Activated CD4-positive, alpha-beta memory T cell treated with anti-CD3 and anti-CD28 coated beads, Interleukin-2, amount 10 ng/mL, durations not matched to agents 7 days and 5 days (primary cell): ENCODE measurements at regions not wholly inside any gene's neighbourhood (a gene's known extent, or its start where the extent isn't known, plus 50 kb on each side); places are given as distances from the start of the nearest gene placed in this dataset.

Source experiments
- CTCF ChIA-PET: fragments of 350-600 bp; sonication (Branson Sonifier 250); formaldehyde crosslinking; loops from one replicate; lab custom pipeline; 2021; ENCODE audit warnings: antibody characterized with exemption, inconsistent platforms; lab: Charles Lee
- POLR2A ChIA-PET: fragments of 350-600 bp; sonication (Branson Sonifier 250); formaldehyde crosslinking; loops from one replicate; lab custom pipeline; 2021; ENCODE audit warnings: antibody characterized with exemption; lab: Charles Lee
- DNase-seq: peaks from one replicate; pipeline ENCODE4 v3.0.0-alpha.2; 2020
- H3K27ac Mint-ChIP-seq: one replicate; pipeline ENCODE4 v1.8.0; 2021; ENCODE audit warnings: mild to moderate bottlenecking, mixed read lengths
- H3K27me3 Mint-ChIP-seq: one replicate; pipeline ENCODE4 v1.8.0; 2021; ENCODE audit warnings: mixed read lengths
- H3K36me3 Mint-ChIP-seq: one replicate; pipeline ENCODE4 v1.8.0; 2021; ENCODE audit warnings: low read depth, mixed read lengths
- H3K4me1 Mint-ChIP-seq: one replicate; pipeline ENCODE4 v1.8.0; 2021; ENCODE audit warnings: mixed read lengths
- H3K4me3 Mint-ChIP-seq: one replicate; pipeline ENCODE4 v1.8.0; 2021; ENCODE audit warnings: mild to moderate bottlenecking, mixed read lengths
- H3K9me3 Mint-ChIP-seq: one replicate; pipeline ENCODE4 v1.8.0; 2021; ENCODE audit warnings: mixed read lengths

DNA sequence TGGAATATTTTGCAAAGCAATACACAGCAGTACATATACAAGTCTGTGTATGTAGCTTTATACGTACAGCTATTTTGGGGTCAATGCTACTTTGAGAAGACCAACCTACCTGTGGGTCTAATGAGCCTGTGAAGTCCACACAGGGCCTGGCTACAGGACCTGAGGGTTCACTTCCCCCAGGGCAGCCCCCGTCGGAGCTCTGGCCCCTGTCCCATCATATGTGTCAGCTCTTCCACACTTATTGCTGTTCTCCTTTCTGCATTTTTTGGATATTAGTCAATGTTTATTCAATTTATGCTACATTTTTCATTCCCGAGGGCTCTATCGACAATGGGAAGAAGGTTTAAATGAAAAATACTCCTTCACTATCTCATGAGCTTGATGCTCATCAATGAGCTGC lies 1473.6 kb downstream of the BRD1 start:
- CTCF ChIA-PET = no interaction called here
- POLR2A ChIA-PET = no interaction called here
- DNase-seq = no peak
- H3K4me1 Mint-ChIP-seq = no peaks in the 10 kb centered on the region
- no peak overlapping the region for H3K27ac Mint-ChIP-seq
- H3K27me3 Mint-ChIP-seq = no peaks in the 10 kb centered on the region
- H3K9me3 Mint-ChIP-seq = no peaks in the 10 kb centered on the region
- no peaks in the 10 kb centered on the region for H3K36me3 Mint-ChIP-seq
- H3K4me3 Mint-ChIP-seq = no peak overlapping the region

DNA sequence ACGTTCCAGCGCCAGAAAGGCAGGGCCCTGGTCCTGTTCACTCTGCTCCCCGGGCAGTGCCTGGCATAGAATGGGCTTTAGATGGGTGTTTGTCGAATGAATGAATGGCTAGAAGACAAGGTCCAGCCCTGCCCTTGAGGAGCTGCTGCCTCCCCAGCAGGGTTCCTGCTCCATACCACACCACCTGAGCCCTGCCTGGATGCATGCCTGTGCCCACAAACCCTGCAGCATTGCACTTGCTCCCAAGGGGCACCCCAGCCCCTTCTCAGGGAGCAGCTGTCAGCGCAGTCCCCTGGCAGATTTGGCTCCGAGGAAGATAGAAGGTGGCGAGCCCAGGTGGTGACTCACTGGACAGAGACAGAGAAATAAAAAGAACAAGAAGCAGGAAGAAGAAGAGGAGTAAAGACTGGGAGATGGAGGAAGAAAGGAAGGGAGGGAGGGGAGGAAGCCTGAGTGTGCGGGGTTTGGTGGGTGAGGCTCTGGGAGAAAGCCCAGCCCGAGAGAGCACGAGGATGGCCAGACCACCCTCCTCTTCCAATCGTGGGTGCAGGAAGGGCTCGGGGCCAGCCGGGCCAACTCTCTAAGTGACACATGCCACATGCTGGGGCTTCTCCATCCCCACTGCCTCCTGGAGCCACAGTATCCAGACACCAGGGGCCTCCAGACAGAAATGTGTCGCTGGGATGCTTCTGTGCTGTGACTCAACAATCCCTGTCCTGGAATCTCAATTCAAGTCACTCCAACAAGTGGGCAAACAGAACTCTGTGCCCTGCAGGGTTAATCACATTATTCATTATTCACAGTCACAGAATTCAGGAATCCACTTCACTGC lies 1474.3 kb downstream of the BRD1 start:
- CTCF ChIA-PET = no interaction called here
- Mint-ChIP-seq H3K27me3 (no peaks in the 10 kb centered on the region), H3K9me3 (no peaks in the 10 kb centered on the region), H3K4me1 (no peaks in the 10 kb centered on the region), H3K36me3 (no peaks in the 10 kb centered on the region), H3K27ac (no peak overlapping the region), H3K4me3 (no peak overlapping the region)
- POLR2A ChIA-PET = no interaction called here
- no peak for DNase-seq

DNA sequence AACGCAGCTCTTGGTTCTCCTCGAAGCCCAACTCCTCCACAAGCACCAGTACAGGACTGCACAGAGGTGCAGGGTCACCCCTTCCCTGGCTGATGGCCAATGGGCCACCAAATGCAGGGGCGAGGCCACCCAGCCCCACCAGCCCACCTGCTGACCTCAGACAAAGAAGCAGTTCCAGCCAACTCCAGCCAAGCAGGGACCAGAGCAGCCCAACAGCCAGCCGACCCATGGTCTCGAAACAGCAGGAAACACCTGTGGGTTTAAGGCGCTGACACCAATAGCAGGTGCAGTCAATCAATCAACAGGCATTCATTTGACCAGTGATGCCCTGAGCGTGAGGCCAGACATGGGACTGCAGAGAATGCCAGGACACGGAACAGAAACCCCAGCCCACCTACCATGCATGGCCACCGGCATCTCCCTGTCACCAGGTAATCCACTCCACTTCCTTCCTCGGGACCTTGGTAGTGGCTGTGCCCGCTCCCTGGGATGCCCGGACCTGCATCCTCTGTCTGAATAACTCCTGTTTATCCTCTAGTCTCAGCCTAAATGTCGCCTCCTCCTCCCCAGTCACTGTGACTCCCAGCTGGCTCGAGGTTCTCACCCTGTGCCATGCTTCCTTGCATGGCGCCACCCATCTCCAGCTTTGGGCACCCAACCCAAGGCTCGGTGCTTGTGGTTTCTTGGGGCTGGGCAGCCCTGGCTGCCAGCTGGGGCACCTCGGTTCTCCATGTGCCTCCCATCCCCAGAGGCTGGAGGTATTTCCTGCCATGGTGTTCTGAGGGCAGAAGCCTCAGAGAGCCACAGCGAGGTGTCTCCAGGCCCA lies 1475.4 kb downstream of the BRD1 start:
- H3K27me3 Mint-ChIP-seq = no peaks in the 10 kb centered on the region
- H3K4me1 Mint-ChIP-seq = no peaks in the 10 kb centered on the region
- CTCF ChIA-PET = no interaction called here
- no peak overlapping the region for H3K27ac Mint-ChIP-seq
- H3K9me3 Mint-ChIP-seq = no peaks in the 10 kb centered on the region
- no peak overlapping the region for H3K4me3 Mint-ChIP-seq
- H3K36me3 Mint-ChIP-seq = no peaks in the 10 kb centered on the region
- no peak for DNase-seq
- POLR2A ChIA-PET = no interaction called here

DNA sequence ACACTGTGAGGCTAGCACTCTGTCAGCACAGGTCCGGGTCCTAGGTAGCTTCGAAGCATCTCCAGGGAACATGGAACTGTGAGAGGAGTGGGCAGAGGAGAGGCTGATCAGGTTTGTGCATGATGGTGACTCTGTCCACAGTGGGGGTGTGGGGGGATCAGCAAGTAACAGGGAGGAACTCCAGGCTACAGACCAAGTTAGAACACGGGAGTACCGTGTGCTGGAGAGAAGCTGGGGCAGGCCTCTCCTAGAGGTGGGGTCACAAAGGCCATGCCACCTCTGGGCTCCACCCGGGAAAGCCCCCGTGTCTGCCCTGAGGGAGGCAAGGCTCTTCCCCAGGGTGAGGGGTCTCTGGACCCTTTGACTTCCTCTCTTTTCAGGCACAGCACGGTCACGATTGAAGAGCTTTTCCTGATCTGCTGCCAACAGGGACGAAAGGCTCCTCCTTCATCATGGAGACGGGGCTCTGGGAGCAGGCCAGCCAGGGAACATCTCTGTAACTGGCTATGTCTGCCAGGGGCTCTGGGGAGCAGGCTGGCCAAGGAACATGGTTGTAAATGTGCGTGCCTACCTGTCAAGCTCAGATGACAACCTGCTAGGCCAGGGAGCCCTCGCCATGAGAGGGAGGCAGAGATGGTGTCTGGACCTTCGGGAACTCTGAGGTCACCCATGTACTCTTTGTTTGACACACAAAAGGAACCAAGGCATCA lies 1476.1 kb downstream of the BRD1 start:
- ChIA-PET CTCF (no interaction called here), POLR2A (no interaction called here)
- H3K4me1 Mint-ChIP-seq = no peaks in the 10 kb centered on the region
- no peaks in the 10 kb centered on the region for H3K27me3 Mint-ChIP-seq
- no peaks in the 10 kb centered on the region for H3K9me3 Mint-ChIP-seq
- no peak overlapping the region for H3K27ac Mint-ChIP-seq
- no peak for DNase-seq
- no peak overlapping the region for H3K4me3 Mint-ChIP-seq
- H3K36me3 Mint-ChIP-seq = no peaks in the 10 kb centered on the region

DNA sequence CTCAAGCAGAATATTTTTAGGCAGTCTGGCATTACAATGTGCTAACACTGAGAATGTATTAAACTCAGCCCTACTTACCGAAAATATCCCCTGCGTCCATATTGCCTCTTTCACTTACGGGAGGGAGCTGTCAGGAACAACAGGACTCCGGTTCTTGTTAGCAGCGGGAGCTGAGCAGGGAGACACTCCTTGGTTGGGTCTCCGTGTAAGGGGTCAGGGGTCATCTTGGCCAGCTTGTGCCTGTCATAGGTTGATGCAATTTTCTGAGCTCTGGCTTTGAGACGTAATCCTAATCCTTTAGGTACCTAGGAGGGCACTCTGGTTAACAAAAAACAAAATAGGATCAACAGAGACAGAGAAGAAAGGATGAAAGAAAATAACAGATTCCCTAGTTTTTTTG lies 1477.2 kb downstream of the BRD1 start:
- no peak for DNase-seq
- CTCF ChIA-PET = no interaction called here
- Mint-ChIP-seq H3K36me3 (no peaks in the 10 kb centered on the region), H3K4me3 (no peak overlapping the region), H3K27me3 (no peaks in the 10 kb centered on the region), H3K4me1 (no peaks in the 10 kb centered on the region), H3K9me3 (no peaks in the 10 kb centered on the region), H3K27ac (no peak overlapping the region)
- POLR2A ChIA-PET = no interaction called here

DNA sequence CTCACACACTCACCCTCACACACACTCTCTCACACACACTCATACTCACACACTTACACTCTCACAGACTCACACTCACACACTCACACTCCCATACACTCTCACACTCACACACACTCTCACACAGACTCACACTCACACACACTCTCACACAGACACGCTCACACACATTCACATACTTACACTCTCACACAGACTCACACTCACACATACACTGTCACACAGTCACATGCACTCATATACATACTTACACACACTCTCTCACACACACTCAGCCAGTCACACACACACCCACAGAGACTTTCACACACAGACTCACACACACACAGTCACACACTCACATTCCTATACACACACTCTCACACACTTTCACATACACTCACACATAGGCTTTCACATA lies 1478.8 kb downstream of the BRD1 start:
- no peak for DNase-seq
- Mint-ChIP-seq H3K27me3 (no peaks in the 10 kb centered on the region), H3K9me3 (no peaks in the 10 kb centered on the region), H3K4me3 (no peak overlapping the region), H3K27ac (no peak overlapping the region), H3K4me1 (no peaks in the 10 kb centered on the region), H3K36me3 (no peaks in the 10 kb centered on the region)
- POLR2A ChIA-PET = no interaction called here
- CTCF ChIA-PET = no interaction called here

DNA sequence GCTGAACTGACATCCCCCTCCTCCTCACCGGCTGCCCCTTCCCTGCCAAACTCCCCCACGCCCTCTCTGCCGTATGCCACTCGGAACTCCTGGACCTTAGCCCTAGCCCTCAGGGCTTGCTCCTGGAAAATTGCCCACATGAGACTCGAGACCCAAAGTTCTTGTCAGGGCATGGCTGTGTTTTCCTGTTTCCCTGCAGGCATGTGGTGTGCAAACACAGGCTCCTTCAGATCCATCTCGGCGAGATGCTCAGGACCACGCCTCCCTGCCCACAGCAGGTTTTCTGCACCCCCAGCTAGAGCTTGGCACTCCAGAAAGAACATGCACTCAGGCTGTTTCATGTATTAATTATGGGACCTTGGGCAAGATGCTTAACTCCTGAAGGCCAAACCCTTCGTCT lies 1480.4 kb downstream of the BRD1 start:
- Mint-ChIP-seq H3K9me3 (no peaks in the 10 kb centered on the region), H3K36me3 (no peaks in the 10 kb centered on the region), H3K27me3 (no peaks in the 10 kb centered on the region), H3K4me3 (no peak overlapping the region), H3K27ac (no peak overlapping the region), H3K4me1 (no peaks in the 10 kb centered on the region)
- POLR2A ChIA-PET = no interaction called here
- CTCF ChIA-PET = no interaction called here
- no peak for DNase-seq

DNA sequence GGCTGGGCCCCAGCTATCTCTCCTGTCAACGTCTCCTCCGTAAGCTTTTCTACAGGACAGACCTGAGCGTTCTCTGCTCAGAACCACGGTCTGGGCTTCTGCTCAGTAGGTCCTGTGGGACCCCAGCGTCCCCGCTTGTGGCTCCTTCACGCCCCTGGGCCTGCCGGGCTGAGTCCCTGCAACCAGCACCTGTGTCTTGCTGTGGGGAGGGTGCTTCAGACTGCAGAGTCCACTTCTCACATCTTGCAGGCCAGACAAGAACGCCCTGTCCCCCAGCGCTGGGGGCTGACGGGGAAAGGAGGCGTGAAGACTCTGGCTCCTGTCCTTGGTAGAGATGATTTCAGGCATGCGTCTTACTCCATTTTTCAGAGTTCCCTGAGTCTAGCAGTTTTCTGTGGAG lies 1480.8 kb downstream of the BRD1 start:
- Mint-ChIP-seq H3K9me3 (no peaks in the 10 kb centered on the region), H3K27me3 (no peaks in the 10 kb centered on the region), H3K27ac (no peak overlapping the region), H3K4me3 (no peak overlapping the region), H3K36me3 (no peaks in the 10 kb centered on the region), H3K4me1 (no peaks in the 10 kb centered on the region)
- POLR2A ChIA-PET = no interaction called here
- CTCF ChIA-PET = no interaction called here
- DNase-seq = no peak

DNA sequence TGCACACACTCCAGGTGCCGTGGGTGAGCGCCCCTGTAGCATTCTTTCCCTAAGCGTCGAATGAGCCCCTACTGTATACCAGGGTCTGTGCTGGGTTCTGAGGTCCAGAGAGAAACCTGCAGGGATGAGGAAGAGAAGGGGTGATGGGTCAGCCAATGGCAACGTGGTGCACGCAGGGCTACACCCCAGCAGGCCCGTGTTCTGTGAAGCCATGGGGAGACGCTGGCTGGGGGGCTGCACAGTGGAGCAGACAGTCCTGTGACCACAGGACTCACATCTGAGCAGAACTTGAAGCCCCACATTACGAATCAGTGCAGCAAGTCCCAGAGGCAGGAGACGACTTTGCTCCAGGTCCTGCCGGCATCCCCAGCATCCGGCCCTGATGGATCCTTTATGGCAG lies 1481.4 kb downstream of the BRD1 start:
- Mint-ChIP-seq H3K36me3 (no peaks in the 10 kb centered on the region), H3K4me3 (no peak overlapping the region), H3K4me1 (no peaks in the 10 kb centered on the region), H3K27ac (no peak overlapping the region), H3K9me3 (no peaks in the 10 kb centered on the region), H3K27me3 (no peaks in the 10 kb centered on the region)
- ChIA-PET POLR2A (no interaction called here), CTCF (no interaction called here)
- no peak for DNase-seq

DNA sequence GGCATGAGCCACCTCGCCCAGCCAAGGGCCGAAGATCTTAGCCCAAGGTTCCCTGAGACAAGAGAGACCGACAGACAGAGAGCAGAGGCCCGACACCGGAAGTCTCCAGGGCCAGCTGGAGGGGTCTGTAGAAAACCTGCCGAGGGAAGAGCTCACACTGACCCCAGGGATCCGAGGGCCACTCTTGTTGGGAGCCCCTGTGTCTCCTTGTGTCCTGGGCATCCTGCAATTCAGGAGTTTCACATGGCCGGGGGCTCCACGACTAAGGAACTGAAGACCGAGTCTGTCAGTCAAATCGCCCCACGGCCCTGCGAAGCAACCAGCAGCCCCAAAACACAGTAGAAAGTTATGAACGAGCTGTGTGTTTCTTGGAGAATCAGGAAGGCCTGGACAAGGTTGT lies 1482.0 kb downstream of the BRD1 start:
- no peak for DNase-seq
- Mint-ChIP-seq H3K27ac (no peak overlapping the region), H3K9me3 (no peaks in the 10 kb centered on the region), H3K4me1 (no peaks in the 10 kb centered on the region), H3K27me3 (no peaks in the 10 kb centered on the region), H3K36me3 (no peaks in the 10 kb centered on the region), H3K4me3 (no peak overlapping the region)
- POLR2A ChIA-PET = no interaction called here
- CTCF ChIA-PET = no interaction called here

DNA sequence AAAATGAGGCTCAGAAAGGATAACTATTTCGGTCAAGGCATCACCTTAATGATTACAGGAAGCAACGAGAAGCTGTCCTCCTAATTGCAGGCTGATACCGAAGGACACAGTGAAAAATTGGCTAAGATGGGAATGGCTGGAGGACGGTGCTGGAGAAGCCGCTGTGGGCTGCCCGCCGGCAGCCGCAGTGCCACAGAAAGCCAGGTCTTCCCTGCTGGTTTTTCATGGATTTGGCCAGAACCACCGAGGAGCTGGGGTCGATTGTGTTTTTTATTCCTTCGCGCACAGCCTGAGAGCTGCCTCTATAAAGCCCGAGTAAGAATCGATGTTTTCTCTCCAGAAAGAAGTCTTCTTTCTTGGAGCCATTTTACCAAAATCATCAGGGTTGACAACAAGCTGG lies 1484.2 kb downstream of the BRD1 start:
- CTCF ChIA-PET = no interaction called here

DNA sequence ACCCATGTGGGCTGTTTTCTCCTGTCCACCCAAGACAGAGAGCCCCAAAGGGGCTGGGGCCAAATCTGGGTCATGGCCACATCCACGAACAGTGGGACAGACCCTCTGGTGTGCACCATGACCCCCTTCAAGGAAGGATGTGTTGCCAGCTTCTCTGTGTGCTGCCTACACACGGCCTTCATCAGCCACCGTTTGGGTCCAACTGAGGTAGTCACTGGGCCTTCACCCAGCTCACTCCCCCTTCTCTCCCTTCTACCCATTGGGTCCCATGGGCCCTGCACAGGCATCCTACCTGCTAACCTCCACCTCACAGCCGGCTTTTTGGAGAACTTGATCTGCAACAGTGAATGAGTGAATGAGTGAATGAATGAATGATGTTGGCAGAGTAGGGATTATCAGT lies 1484.9 kb downstream of the BRD1 start:
- ChIA-PET CTCF (no interaction called here), POLR2A (no interaction called here)
- H3K4me1 Mint-ChIP-seq = no peaks in the 10 kb centered on the region
- no peaks in the 10 kb centered on the region for H3K36me3 Mint-ChIP-seq
- H3K9me3 Mint-ChIP-seq = peaks cover 3% of the 10 kb centered on the region
- no peaks in the 10 kb centered on the region for H3K27me3 Mint-ChIP-seq
- no peak overlapping the region for H3K27ac Mint-ChIP-seq
- DNase-seq = no peak
- H3K4me3 Mint-ChIP-seq = no peak overlapping the region

More for the DNA sequence above, 1484.2 kb downstream of the BRD1 start:
- Mint-ChIP-seq H3K27me3 (no peaks in the 10 kb centered on the region), H3K36me3 (no peaks in the 10 kb centered on the region), H3K27ac (no peak overlapping the region), H3K4me1 (no peaks in the 10 kb centered on the region), H3K9me3 (no peaks in the 10 kb centered on the region), H3K4me3 (no peak overlapping the region)
- DNase-seq = no peak
- POLR2A ChIA-PET = no interaction called here

DNA sequence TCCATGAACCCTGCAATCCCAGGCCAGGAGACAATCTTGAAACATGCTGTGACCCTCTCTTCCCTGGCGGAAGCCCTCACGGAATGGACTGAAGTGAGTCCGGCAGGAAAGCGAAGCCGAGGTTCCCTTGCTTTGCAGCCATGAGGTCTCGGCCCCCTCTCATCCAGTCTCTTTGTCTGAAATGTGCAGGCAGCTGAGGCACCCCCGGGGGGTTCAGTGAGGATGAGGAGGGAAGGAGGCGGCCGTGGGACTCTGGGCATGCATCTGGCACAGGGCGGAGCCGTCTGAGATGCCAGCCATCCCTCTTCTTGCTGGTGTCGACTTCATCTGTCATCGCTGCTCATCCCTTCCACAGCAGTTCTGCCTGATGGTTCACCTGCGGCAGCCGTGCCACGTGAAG lies 1485.7 kb downstream of the BRD1 start:
- ChIA-PET CTCF (no interaction called here), POLR2A (no interaction called here)
- H3K27me3 Mint-ChIP-seq = no peaks in the 10 kb centered on the region
- H3K36me3 Mint-ChIP-seq = no peaks in the 10 kb centered on the region
- H3K27ac Mint-ChIP-seq = no peak overlapping the region
- H3K9me3 Mint-ChIP-seq = peaks cover 3% of the 10 kb centered on the region
- no peak overlapping the region for H3K4me3 Mint-ChIP-seq
- H3K4me1 Mint-ChIP-seq = no peaks in the 10 kb centered on the region
- DNase-seq = no peak
